ENCODE measurements at regions not wholly inside any gene's neighbourhood (a gene's known extent, or its start where the extent isn't known, plus 50 kb on each side); places are given as distances from the start of the nearest gene placed in this dataset.
"Not testable (repeated sequence)": the region's sequence is repeated elsewhere in the genome, so short reads cannot be mapped to it uniquely, and the experiment has no call there.

DNA sequence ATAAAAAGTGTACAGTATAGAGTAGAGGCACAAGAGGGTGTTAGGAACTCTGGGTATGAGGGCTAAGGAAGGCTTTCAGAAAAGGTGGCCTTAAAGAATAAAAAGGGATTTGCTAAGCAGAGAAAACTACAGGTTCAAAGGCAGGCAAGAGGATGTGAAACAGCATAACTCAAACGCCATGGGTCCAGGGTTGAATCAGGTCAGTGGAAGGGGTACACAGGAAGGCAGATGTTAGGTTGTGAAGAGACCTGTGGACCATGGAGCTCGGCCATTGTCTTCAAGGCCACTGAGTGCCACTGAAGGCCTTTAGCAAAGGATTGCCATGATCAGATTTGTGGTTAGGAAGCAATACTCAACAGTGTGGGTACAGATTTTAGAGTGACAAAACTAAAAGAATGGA lies 108.2 kb upstream of the FAM98A start:
- no peaks in the 10 kb centered on the region for H3K36me3 ChIP-seq (ENCODE audit: control insufficient read depth, insufficient read depth, low read length)
- WGBS, 2 experiments: 86 to 92% methylated on average over 2 of the region's 2 CpGs
- H3K9me3 ChIP-seq (ENCODE audit: control insufficient read depth, low read length): no peaks in the 10 kb centered on the region
- H3K4me1 ChIP-seq (ENCODE audit: control insufficient read depth, insufficient read depth, low read length): peaks cover 3% of the 10 kb centered on the region
- no peak overlapping the region for H3K4me3 ChIP-seq (ENCODE audit: insufficient read depth, low read depth, low read length)
- no peaks in the 10 kb centered on the region for H3K27me3 ChIP-seq (ENCODE audit: control insufficient read depth, insufficient read depth, low read length, poor library complexity, severe bottlenecking)
- no peak overlapping the region for H3K27ac ChIP-seq (ENCODE audit: insufficient read depth, low read depth, low read length, poor library complexity, severe bottlenecking)

DNA sequence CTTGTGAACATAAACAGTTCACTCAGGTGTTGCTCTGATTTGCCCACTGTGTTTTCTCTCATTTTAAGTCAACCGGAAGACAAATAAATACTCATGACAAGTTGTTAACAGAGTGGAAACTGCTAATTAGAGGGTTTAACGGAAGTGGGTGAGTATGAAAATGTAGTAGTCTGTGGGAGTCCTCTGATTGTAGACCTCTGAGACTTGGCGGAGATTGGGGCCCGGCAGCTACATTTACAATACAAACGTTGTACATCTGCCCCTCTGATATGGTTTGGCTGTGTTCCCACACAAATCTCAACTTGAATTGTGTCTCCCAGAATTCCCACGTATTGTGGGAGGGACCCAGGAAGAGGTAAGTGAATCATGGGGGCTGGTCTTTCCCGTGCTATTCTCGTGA lies 107.3 kb upstream of the FAM98A start:
- Histone ChIP-seq H3K27me3 (ENCODE audit: control insufficient read depth, insufficient read depth, low read length, poor library complexity, severe bottlenecking) (no peaks in the 10 kb centered on the region), H3K4me1 (ENCODE audit: control insufficient read depth, insufficient read depth, low read length) (peaks cover 3% of the 10 kb centered on the region), H3K36me3 (ENCODE audit: control insufficient read depth, insufficient read depth, low read length) (no peaks in the 10 kb centered on the region), H3K4me3 (ENCODE audit: insufficient read depth, low read depth, low read length) (no peak overlapping the region), H3K27ac (ENCODE audit: insufficient read depth, low read depth, low read length, poor library complexity, severe bottlenecking) (no peak overlapping the region), H3K9me3 (ENCODE audit: control insufficient read depth, low read length) (no peaks in the 10 kb centered on the region)
- WGBS, 2 experiments: 81 to 84% methylated on average over 8 of the region's 8 CpGs

DNA sequence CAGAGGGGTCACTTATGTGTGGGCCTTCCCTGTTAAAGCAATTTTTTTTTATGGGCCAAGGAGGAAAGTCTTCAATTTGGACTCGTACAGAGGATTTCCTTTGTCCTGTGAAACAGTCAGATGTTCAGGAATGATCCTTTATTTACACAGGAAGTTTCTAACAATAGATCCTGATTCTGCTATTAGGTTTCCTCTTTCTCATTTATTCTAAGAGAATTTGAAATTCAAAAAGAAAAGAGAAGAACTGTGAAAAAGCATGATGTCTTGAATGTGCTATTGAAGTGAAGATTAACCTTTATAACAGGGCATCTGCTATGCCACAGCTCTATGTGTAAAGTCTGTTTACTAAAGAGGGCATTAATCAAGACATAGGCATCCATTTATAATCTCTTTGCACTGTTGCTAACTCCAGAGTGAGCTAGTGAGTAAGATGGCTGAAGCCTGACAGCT lies 105.3 kb upstream of the FAM98A start:
- Histone ChIP-seq H3K4me1 (ENCODE audit: control insufficient read depth, insufficient read depth, low read length) (peaks cover 3% of the 10 kb centered on the region), H3K27me3 (ENCODE audit: control insufficient read depth, insufficient read depth, low read length, poor library complexity, severe bottlenecking) (no peaks in the 10 kb centered on the region), H3K27ac (ENCODE audit: insufficient read depth, low read depth, low read length, poor library complexity, severe bottlenecking) (no peak overlapping the region), H3K36me3 (ENCODE audit: control insufficient read depth, insufficient read depth, low read length) (no peaks in the 10 kb centered on the region), H3K4me3 (ENCODE audit: insufficient read depth, low read depth, low read length) (no peak overlapping the region), H3K9me3 (ENCODE audit: control insufficient read depth, low read length) (no peaks in the 10 kb centered on the region)
- WGBS, 2 experiments: 71 to 73% methylated on average over 1 of the region's 1 CpG

DNA sequence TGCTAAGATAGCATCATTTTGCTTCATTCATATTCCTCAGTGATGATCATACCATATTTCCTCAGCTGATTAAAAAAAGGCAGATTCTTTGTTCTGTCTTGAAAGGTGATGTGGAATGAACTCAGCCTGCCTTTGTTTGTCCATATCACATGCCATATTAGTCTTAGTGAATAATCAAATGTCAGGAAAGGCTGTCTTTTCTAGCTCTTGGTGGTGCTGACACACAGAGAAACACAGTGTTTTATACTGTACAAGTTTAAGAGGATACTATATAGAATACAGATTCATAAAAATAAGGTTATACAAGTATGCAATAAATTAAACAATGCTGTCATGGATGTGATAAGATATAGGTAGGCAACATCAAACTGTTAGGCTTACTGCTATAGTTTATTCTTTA lies 97.1 kb upstream of the FAM98A start:
- H3K4me1 ChIP-seq (ENCODE audit: control insufficient read depth, insufficient read depth, low read length): no peaks in the 10 kb centered on the region
- H3K9me3 ChIP-seq (ENCODE audit: control insufficient read depth, low read length): no peaks in the 10 kb centered on the region
- H3K4me3 ChIP-seq (ENCODE audit: insufficient read depth, low read depth, low read length): no peak overlapping the region
- H3K27ac ChIP-seq (ENCODE audit: insufficient read depth, low read depth, low read length, poor library complexity, severe bottlenecking): no peak overlapping the region
- no peaks in the 10 kb centered on the region for H3K36me3 ChIP-seq (ENCODE audit: control insufficient read depth, insufficient read depth, low read length)
- no peaks in the 10 kb centered on the region for H3K27me3 ChIP-seq (ENCODE audit: control insufficient read depth, insufficient read depth, low read length, poor library complexity, severe bottlenecking)

DNA sequence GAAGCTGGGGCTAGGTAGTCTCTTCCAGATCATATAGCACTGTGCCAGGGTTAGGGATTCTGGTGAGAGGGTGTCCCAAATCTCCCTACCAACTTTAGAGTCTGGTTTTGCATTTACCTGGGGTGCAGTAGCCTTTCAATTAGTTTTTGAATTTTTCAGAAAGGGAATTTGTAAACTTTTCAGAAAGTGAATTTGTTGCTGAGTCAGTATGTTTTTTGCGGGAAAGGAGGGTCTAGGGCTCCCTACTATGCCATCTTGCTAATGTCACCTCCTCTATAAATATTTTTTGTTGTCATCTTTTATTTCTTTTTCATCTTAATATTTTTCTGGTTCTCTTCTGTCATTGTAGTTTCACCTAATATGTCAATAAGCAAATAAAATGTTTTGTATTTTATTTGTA lies 95.8 kb upstream of the FAM98A start:
- Histone ChIP-seq H3K27me3 (ENCODE audit: control insufficient read depth, insufficient read depth, low read length, poor library complexity, severe bottlenecking) (no peaks in the 10 kb centered on the region), H3K4me1 (ENCODE audit: control insufficient read depth, insufficient read depth, low read length) (no peaks in the 10 kb centered on the region), H3K9me3 (ENCODE audit: control insufficient read depth, low read length) (no peaks in the 10 kb centered on the region), H3K4me3 (ENCODE audit: insufficient read depth, low read depth, low read length) (no peak overlapping the region), H3K27ac (ENCODE audit: insufficient read depth, low read depth, low read length, poor library complexity, severe bottlenecking) (no peak overlapping the region), H3K36me3 (ENCODE audit: control insufficient read depth, insufficient read depth, low read length) (no peaks in the 10 kb centered on the region)
- WGBS, 2 experiments: no CpG with 5 or more reads among the region's 1 CpG

DNA sequence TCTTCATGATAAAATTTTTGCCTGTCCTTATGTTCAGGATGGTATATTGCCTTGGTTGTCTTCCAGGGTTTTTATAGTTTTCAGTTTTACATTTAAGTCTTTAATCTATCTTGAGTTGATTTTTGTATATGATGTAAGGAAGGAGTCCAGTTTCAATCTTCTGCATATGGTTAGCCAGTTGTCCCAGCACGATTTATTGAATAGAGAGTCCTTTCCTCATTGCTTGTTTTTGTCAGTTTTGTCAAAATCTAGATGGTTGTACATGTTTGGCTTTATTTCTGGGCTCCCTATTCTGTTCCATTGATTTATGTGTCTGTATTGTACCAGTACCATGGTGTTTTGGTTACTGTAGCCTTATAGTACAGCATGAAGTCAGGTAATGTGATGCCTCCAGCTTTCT lies 91.6 kb upstream of the FAM98A start:
- 85 to 100% methylated on average over 1 of the region's 1 CpG for WGBS, 2 experiments
- not testable (repeated sequence) for H3K27ac ChIP-seq (ENCODE audit: insufficient read depth, low read depth, low read length, poor library complexity, severe bottlenecking); H3K9me3 ChIP-seq (ENCODE audit: control insufficient read depth, low read length); H3K27me3 ChIP-seq (ENCODE audit: control insufficient read depth, insufficient read depth, low read length, poor library complexity, severe bottlenecking); H3K36me3 ChIP-seq (ENCODE audit: control insufficient read depth, insufficient read depth, low read length); H3K4me3 ChIP-seq (ENCODE audit: insufficient read depth, low read depth, low read length); H3K4me1 ChIP-seq (ENCODE audit: control insufficient read depth, insufficient read depth, low read length)

DNA sequence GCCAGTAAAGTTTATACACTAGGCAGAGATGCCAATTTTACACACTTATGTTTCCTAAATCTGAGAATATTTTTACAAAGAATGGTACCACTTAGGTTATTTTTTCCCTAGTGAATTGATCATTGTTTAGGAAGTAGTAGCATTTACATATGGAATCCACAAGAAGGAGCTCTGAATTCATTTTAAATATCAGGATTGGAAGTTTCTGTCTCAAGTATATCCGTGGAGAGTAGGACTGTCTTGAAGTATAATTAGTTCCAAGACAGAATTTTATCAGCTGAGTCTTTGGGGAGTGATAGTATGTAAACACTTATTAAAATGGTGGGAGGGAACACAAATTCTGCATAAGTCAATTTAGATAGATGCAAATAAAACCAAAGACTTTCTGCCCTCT lies 82.3 kb upstream of the FAM98A start:
- 22 to 33% methylated on average over 1 of the region's 1 CpG for WGBS, 2 experiments
- Histone ChIP-seq H3K27me3 (ENCODE audit: control insufficient read depth, insufficient read depth, low read length, poor library complexity, severe bottlenecking) (no peaks in the 10 kb centered on the region), H3K9me3 (ENCODE audit: control insufficient read depth, low read length) (no peaks in the 10 kb centered on the region), H3K27ac (ENCODE audit: insufficient read depth, low read depth, low read length, poor library complexity, severe bottlenecking) (no peak overlapping the region), H3K4me1 (ENCODE audit: control insufficient read depth, insufficient read depth, low read length) (no peaks in the 10 kb centered on the region), H3K36me3 (ENCODE audit: control insufficient read depth, insufficient read depth, low read length) (no peaks in the 10 kb centered on the region), H3K4me3 (ENCODE audit: insufficient read depth, low read depth, low read length) (no peak overlapping the region)

DNA sequence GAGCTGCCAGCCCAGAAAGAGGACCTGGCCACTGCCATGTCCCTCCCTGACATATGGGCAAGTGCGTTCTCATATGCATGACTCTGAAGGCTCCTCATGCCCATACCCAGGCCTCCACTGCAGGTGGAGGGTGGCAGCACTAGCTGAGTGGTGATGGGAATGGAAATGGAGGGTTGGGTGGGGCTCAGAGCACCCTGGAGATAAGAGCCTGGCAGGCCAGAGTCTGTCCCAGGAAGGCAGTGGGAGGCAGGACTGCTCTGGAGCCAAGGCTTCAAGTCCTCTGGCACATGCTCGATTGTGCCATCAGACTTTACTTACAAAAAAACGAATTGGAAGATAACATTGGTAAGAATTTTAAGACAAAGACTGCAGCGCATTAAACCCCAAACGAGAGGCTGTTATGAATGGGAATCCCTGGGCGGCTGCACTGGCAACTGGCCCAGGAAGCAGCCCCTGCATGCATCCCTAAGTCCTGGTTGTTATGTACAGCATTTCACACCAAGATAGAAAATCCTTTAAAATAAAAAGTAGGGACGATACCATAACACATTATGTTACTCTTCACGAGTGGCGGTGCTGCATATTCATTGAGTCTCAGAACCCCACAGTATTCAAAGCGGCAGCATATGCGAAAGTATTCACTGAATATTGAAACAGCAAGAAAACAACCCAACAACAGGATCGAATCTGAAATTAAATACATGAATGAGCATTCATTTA lies 81.7 kb upstream of the FAM98A start:
- Histone ChIP-seq H3K4me3 (ENCODE audit: insufficient read depth, low read depth, low read length) (no peak overlapping the region), H3K27me3 (ENCODE audit: control insufficient read depth, insufficient read depth, low read length, poor library complexity, severe bottlenecking) (no peaks in the 10 kb centered on the region), H3K36me3 (ENCODE audit: control insufficient read depth, insufficient read depth, low read length) (no peaks in the 10 kb centered on the region), H3K9me3 (ENCODE audit: control insufficient read depth, low read length) (no peaks in the 10 kb centered on the region), H3K4me1 (ENCODE audit: control insufficient read depth, insufficient read depth, low read length) (no peaks in the 10 kb centered on the region), H3K27ac (ENCODE audit: insufficient read depth, low read depth, low read length, poor library complexity, severe bottlenecking) (no peak overlapping the region)
- WGBS, 2 experiments: 79 to 85% methylated on average over 12 of the region's 12 CpGs

DNA sequence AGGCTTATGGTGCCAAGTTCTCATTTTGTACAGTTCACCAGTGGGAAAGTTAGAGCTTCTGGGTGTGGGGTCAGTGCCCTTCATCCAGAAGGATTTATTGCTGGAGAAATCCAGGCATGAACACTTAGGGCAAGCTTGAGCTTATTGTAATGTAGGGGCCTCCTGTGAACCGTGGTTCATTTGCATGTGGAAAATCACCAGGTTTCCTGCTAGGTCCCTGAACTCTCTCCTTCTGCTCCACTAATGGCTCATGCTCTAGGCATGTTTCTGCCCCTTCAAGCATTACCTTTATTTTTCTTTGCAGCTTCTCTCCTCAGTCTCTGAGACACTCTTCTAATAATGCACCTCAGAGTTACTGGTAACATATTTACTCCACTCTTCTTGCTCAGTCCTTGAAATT lies 79.3 kb upstream of the FAM98A start:
- Histone ChIP-seq H3K36me3 (ENCODE audit: control insufficient read depth, insufficient read depth, low read length) (no peaks in the 10 kb centered on the region), H3K4me1 (ENCODE audit: control insufficient read depth, insufficient read depth, low read length) (no peaks in the 10 kb centered on the region), H3K27ac (ENCODE audit: insufficient read depth, low read depth, low read length, poor library complexity, severe bottlenecking) (no peak overlapping the region), H3K9me3 (ENCODE audit: control insufficient read depth, low read length) (no peaks in the 10 kb centered on the region), H3K27me3 (ENCODE audit: control insufficient read depth, insufficient read depth, low read length, poor library complexity, severe bottlenecking) (no peaks in the 10 kb centered on the region), H3K4me3 (ENCODE audit: insufficient read depth, low read depth, low read length) (no peak overlapping the region)
- WGBS, 2 experiments: 4 to 11% methylated on average over 1 of the region's 1 CpG

DNA sequence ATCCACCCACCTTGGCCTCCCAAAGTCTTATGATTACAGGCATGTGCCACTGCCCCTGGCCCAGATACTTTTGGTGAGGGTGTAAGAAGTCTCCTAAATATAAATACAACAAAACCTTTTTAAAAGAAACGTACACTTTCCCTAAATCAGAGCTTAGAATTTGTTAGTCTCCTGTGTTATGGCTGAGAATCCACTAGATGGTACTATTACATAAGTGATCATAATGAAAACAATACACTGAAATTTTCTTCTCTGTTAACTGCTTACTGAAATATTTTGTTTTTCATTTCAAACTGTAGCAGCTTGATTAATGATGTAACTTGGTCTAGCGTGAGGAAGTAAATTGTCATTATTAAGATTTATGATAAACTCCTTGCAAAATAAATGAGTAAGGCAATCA lies 74.8 kb upstream of the FAM98A start:
- Histone ChIP-seq H3K9me3 (ENCODE audit: control insufficient read depth, low read length) (no peaks in the 10 kb centered on the region), H3K36me3 (ENCODE audit: control insufficient read depth, insufficient read depth, low read length) (no peaks in the 10 kb centered on the region), H3K4me1 (ENCODE audit: control insufficient read depth, insufficient read depth, low read length) (no peaks in the 10 kb centered on the region), H3K27ac (ENCODE audit: insufficient read depth, low read depth, low read length, poor library complexity, severe bottlenecking) (no peak overlapping the region), H3K4me3 (ENCODE audit: insufficient read depth, low read depth, low read length) (no peak overlapping the region), H3K27me3 (ENCODE audit: control insufficient read depth, insufficient read depth, low read length, poor library complexity, severe bottlenecking) (no peaks in the 10 kb centered on the region)
- WGBS, 2 experiments: 100% methylated on average over 1 of the region's 2 CpGs; no CpG with 5 or more reads in 1 of the 2 experiments

DNA sequence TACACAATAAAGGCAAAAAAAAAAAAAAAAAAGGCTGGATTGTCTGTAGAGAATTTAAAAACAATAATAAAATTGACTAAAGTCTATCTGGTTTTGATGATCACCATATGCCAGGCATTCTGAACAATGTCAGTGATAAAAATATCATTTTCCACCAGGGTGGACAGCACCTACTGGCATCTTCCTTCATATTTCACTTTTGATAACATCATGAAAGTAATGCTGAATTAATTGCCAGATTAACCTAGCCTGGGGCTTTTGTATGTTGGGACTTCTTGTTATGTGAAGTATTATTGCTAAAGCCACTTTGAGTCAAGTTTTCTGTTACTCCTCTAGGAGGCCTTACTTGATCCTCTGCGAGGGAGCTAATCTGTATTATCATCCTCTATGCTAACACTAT lies 73.8 kb upstream of the FAM98A start:
- Histone ChIP-seq H3K27me3 (ENCODE audit: control insufficient read depth, insufficient read depth, low read length, poor library complexity, severe bottlenecking) (no peaks in the 10 kb centered on the region), H3K27ac (ENCODE audit: insufficient read depth, low read depth, low read length, poor library complexity, severe bottlenecking) (no peak overlapping the region), H3K4me3 (ENCODE audit: insufficient read depth, low read depth, low read length) (no peak overlapping the region), H3K9me3 (ENCODE audit: control insufficient read depth, low read length) (no peaks in the 10 kb centered on the region), H3K36me3 (ENCODE audit: control insufficient read depth, insufficient read depth, low read length) (no peaks in the 10 kb centered on the region), H3K4me1 (ENCODE audit: control insufficient read depth, insufficient read depth, low read length) (no peaks in the 10 kb centered on the region)
- WGBS, 2 experiments: 67 to 100% methylated on average over 1 of the region's 1 CpG

Measured in ectodermal cell (in vitro differentiated cells).